HG02884 (cell line): ENCODE measurements at regions not wholly inside any gene's neighbourhood (a gene's known extent, or its start where the extent isn't known, plus 50 kb on each side); places are given as distances from the start of the nearest gene placed in this dataset.

Experiments
- ATAC-seq: cut with Tn5 transposase; IDR thresholded peaks from one replicate; pipeline ENCODE4 v1.9.1; 2021; ENCODE audit warnings: mild to moderate bottlenecking, moderate library complexity; ENCODE audit not compliant: unreplicated experiment

GRCh38 chr11:121950160-121950559 is 165.9 kb downstream of the BLID start:
- ATAC-seq: no peak

GRCh38 chr11:121946514-121946913 is 169.5 kb downstream of the BLID start:
- ATAC-seq: no peak

GRCh38 chr11:121944556-121945230 is 171.3 kb downstream of the BLID start:
- ATAC-seq: no peak

GRCh38 chr11:121938076-121938475 is 177.9 kb downstream of the BLID start:
- ATAC-seq: no peak

- ATAC-seq: no peak
Measured at GRCh38 chr11:121936781-121937447, 179.1 kb downstream of the BLID start.

- no peak for ATAC-seq
Measured at GRCh38 chr11:121936370-121936769, 179.6 kb downstream of the BLID start.

- no peak for ATAC-seq
Measured at GRCh38 chr11:121933694-121934093, 182.3 kb downstream of the BLID start.

GRCh38 chr11:121933294-121933693 is 182.7 kb downstream of the BLID start:
- ATAC-seq: no peak

- ATAC-seq: no peak
Measured at GRCh38 chr11:121932646-121933185, 183.3 kb downstream of the BLID start.

GRCh38 chr11:121931748-121932352 is 184.2 kb downstream of the BLID start:
- ATAC-seq: no peak

GRCh38 chr11:121931121-121931520 is 184.9 kb downstream of the BLID start:
- no peak for ATAC-seq

GRCh38 chr11:121930004-121930965 is 185.7 kb downstream of the BLID start:
- no peak for ATAC-seq

GRCh38 chr11:121929581-121929980 is 186.4 kb downstream of the BLID start:
- no peak for ATAC-seq

GRCh38 chr11:121928597-121929580 is 187.1 kb downstream of the BLID start:
- ATAC-seq: no peak

- ATAC-seq: no peak
Measured at GRCh38 chr11:121927789-121928188, 188.2 kb downstream of the BLID start.

- no peak for ATAC-seq
Measured at GRCh38 chr11:121927097-121927785, 188.8 kb downstream of the BLID start.

GRCh38 chr11:121924191-121924590 is 191.8 kb downstream of the BLID start:
- ATAC-seq: no peak

- ATAC-seq: no peak
Measured at GRCh38 chr11:121917482-121917881, 198.5 kb downstream of the BLID start.

GRCh38 chr11:121914508-121915059 is 201.4 kb downstream of the BLID start:
- ATAC-seq: no peak
